Mammary epithelial cell (primary cell): ENCODE measurements at regions not wholly inside any gene's neighbourhood (a gene's known extent, or its start where the extent isn't known, plus 50 kb on each side); places are given as distances from the start of the nearest gene placed in this dataset.

Experiments
- EZH2 ChIP-seq: IDR thresholded peaks from 2 replicates; pipeline ENCODE4 v1.6.1; 2012; ENCODE audit warnings: low read length, inconsistent platforms, borderline replicate concordance
- TF ChIP-seq, protein P1 (sequence below), 2 donors: IDR thresholded peaks in 1 of 2; conservative IDR thresholded peaks in 1 of 2; 2 replicates each; pipeline ENCODE4 v1.5.1; 2011 to 2012; ENCODE audit warnings: inconsistent platforms in 2 of 2, low read length in 2 of 2, mild to moderate bottlenecking in 2 of 2, control low read depth in 1 of 2, low read depth in 1 of 2; ENCODE audit not compliant: insufficient read depth in 1 of 2; ENCODE audit errors: extremely low read depth in 1 of 2

DNA sequence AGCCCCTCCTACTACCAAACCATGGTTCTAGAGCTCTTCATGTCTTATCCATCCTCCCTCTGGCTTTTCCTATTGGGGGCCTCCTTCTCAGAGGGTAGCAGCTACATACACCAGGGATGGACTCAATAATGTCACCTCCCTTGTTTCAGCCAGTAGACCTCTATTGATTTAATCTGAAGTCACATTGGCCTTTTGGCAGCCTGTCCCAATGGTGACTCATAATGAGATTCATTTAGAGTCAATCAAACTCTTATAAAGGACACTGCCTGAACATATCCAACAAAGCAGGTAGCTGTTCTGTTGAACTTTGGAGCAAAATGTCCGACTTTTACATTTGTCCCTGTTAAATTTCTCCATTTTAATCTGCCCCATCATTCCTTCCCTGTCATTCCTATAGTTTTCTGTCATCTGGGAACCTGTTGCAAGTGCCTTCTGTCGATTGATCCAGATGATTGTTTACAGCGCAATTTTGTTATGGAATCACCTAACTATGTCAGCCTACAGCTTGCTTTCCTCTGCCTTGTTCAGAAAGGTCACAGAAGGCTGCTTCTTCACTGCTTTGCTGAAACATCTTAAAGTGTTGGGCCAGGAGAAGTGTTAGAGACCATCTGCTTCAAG lies 105.9 kb downstream of the ETS2 start:
- TF ChIP-seq, protein P1, sequence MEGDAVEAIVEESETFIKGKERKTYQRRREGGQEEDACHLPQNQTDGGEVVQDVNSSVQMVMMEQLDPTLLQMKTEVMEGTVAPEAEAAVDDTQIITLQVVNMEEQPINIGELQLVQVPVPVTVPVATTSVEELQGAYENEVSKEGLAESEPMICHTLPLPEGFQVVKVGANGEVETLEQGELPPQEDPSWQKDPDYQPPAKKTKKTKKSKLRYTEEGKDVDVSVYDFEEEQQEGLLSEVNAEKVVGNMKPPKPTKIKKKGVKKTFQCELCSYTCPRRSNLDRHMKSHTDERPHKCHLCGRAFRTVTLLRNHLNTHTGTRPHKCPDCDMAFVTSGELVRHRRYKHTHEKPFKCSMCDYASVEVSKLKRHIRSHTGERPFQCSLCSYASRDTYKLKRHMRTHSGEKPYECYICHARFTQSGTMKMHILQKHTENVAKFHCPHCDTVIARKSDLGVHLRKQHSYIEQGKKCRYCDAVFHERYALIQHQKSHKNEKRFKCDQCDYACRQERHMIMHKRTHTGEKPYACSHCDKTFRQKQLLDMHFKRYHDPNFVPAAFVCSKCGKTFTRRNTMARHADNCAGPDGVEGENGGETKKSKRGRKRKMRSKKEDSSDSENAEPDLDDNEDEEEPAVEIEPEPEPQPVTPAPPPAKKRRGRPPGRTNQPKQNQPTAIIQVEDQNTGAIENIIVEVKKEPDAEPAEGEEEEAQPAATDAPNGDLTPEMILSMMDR (conservative IDR thresholded peaks at IDR 0.05 in 1 of 2, IDR thresholded peaks at IDR 0.05 in 1 of 2; ENCODE audit: extremely low read depth in 1 of 2, insufficient read depth in 1 of 2, low read depth in 1 of 2, low read length in 2 of 2): no peak
- TF ChIP-seq EZH2: no peak
